HG03575 (cell line): ENCODE measurements at regions not wholly inside any gene's neighbourhood (a gene's known extent, or its start where the extent isn't known, plus 50 kb on each side); places are given as distances from the start of the nearest gene placed in this dataset.

Source experiments
- ATAC-seq: cut with Tn5 transposase; IDR thresholded peaks from one replicate; pipeline ENCODE4 v1.9.1; 2021; ENCODE audit not compliant: unreplicated experiment, insufficient number of reproducible peaks, low FRiP score; ENCODE audit errors: extremely low read depth

DNA sequence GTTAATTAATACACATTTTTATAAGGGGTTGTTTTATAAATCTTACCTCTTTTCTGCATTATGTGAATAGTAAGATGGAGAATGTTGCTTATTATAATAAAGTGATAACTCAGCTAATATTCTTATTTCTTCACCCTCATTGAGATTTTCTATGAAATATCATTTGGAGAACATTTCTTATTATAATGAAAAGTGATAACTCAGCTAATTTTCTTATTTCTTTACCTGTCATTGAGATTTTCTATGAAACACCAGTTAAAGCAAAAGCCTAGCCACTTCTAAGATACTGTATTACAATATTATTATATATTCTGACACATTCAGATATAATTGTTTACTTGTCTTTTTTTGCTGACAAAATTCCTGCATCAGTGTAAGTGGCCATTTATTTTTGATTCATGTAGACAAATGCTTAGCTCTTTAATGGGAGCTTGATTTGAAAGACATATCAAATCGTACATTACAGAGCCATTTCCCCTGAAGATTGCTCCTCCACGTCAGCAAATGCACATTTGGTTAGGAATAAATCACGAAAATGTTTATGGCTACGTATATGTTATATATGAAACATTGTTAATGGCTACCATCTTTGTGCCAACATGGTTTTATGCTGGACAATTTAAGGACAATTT is 427.5 kb downstream of the CHL1 start:
- no peak for ATAC-seq

DNA sequence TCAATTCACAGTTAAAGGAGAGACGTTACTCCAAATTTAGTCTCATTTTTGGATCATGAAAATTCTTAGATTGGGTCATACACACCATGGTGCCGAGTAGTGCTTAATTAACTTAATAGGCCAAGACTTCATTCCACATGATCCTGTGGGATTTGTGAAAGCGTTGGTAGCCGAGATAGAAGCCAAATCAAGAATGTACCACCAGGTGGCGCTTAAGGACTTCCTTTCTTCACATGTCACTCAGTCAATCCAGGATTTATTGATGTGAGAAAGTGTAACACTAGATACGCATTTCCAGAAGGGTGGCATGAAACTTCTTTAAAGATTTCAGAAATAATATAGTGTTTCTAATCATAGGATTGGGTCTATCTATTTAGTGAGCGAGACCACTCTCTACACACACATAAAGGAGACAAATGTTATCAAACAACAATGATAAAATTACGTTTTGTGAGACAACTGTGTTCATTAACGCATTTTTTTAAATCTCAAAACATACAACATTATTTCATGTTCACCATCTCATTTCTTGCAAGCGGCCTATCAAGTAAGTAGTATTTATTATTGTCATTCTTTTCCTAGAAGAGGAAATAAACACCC is 436.1 kb downstream of the CHL1 start:
- peak; percentile 48 for ATAC-seq

DNA sequence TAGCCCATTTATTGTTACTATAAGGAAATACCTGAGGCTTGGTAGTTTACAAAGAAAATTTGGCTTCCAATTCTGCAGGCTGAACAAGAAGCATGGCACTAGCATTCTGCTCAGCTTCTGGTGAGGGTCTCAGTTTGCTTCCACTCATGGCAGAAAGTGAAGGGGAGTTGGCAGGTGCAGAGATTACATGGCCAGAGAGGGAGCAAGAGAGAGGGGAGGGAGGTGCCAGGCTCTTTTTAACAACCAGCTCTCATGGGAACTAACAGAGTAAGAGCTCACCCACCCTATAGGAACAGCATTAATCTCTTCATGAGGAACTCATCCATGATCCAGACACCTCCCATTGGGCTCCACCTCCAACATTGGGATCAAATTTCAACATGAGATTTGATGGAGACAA is 437.9 kb downstream of the CHL1 start:
- ATAC-seq, result no peak

DNA sequence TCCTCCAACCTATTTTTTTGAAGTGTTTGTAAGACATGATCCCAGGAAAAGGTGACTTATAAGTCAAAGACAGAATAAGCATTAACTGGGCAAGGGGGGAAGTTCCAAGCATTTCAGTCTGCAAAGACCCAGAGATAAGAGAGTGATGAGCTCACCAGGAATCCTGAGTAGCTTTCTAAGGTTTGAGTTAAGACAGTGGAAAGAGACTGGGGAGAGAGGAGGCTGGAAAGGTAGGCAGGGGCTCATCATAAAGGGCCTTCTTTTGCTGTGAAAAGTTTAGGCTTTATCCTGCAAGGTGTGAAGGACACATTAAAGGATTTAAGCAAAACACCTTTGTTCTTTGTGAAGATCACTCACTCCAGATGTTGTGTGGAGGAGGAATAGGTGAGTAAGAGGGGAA is 438.8 kb downstream of the CHL1 start:
- ATAC-seq, result no peak

DNA sequence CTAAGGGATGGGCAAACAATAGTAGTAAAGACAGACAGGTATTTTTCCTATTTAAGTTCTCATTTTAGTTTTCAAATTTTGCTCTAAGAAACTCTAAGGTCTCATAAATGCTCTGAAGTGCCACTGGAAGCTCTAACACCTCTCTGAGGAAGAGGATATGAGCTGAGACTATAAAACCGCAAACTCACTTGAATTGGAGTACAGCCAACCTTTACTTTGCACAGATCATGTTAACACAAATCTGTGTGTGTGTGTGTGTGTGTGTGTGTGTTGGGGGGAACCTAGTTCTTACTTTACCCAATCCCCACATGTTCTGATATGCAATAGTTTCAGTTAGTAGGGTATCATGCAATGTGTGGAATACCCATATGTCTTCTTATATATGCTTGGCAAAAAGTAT is 446.8 kb downstream of the CHL1 start:
- ATAC-seq, result no peak

DNA sequence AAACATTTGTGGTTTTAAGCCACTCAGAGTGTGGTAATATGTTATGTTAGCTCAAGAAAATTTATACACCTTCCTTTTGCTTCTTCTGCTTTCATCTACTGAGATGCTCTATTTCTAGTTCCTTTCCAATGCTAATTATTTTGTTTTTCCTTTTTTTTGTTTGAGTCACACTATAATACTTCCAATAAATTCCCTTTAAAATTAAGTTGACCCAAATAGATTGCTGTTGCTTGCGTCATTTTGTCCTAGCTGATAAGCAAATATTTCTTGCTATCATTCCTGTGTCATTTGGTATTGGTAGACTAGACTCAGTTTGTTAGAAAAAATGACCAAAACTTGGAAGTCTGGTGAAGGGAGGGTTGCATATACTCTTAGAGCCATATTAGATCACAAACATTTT is 437.0 kb upstream of the CNTN6 start:
- no peak for ATAC-seq

DNA sequence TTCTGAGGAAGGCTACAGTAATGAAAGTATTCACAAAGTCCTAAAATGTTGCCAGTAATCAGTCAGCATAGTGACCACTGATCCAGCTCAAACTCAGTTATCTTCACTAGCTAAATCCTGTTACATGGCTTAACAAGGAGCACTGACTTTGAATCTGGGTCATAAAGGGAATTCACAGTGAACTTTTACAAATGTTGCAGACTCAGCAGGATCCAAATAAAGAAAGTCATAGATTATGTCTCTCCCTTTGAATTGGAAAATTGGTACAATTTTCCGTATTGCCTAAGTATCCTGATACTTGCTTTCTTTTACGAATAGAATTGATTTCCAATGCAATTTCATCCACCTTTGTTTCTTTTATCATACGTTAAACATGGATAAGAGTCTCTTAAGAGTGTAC is 431.5 kb upstream of the CNTN6 start:
- no peak for ATAC-seq

DNA sequence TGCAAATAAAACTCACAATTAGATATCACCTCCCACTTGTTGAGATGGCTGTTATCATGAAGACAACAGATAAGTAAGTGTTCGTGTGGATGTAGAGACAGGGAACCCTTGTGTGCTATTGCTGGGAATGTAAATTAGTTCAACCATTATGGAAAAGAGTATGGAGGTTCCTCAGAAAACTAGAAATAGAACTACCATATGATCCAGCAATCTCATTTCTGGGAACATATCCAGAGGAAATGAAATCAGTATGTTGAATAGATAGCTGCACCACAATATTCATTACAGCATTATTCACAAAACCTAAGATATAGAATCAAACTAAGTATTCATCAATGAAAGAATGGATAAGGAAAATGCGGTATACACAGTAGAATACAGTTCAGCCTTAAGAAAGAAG is 418.7 kb upstream of the CNTN6 start:
- no peak for ATAC-seq

DNA sequence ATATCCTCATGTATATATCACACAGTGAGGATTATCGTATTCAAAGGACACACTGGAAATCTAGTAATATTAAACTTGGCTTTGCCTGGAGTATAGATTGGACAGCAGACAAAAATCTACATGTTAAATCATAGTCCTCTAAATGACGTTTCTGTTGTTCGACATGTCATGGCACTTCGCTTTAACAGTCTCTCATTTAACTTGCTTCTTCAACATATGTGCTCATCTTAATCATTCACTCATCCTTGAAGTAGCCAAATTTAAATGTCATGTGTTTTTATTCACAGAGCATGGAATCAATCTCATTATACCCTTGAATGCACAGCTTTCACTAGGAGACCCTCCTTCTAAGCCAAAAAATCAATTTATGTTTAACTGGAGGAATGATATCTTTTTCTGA is 417.0 kb upstream of the CNTN6 start:
- no peak for ATAC-seq

DNA sequence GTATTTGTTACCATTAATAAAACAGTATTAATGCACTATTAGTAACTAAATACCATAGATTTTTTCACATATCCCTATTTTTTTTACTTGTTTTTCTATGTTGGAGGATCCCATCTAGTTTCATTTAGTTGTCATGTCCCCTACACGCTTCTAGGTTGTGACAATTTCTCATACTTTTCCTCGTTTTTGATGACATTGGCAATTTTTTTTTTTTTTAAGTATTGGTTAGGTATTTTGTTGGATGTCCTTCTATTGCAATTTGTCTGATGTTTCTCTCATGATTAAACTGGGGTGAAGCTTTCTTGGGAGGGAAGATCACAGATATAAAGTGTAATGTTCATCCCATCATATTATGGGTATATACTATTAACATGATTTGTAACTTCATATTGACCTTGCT is 409.1 kb upstream of the CNTN6 start:
- ATAC-seq, result no peak

DNA sequence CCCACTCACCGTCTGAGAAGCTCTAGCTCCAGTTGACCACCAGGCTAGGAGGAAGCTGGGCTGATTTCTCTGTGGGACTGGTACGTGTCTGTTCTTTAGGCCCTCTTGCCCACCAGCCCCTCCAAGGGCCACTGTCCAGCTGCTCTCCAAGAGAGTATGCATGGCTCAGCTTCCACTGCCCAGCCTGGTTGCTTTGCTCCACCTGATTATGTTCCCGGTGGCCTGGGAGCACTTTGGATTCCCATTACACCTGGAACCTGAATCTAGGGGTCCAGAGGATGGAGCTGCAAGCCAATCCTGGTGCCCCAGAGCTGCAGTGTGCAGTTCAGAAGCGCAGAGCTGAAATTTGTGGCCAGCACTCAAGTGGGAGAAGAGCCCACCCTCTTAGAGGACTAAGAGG is 402.1 kb upstream of the CNTN6 start:
- no peak for ATAC-seq

DNA sequence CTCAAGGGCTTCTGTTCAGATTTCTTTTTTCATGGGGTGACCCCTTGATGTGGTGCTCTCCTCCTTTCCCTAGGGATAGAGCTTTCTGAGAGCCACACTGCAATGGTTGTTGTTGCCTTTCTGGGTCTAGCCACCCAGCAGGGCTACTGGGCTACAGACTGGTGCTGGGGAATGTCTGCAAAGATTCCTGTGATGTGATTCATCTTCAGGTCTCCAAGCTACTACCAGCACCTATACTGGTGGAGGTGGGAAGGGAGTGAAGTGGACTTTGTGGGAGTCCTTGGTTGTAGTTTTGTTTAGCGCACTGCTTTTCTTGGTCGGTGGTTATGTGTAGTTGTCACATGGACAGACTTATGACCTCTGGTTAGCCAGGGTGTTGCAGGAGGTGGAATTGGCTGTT is 392.3 kb upstream of the CNTN6 start:
- ATAC-seq, result no peak

DNA sequence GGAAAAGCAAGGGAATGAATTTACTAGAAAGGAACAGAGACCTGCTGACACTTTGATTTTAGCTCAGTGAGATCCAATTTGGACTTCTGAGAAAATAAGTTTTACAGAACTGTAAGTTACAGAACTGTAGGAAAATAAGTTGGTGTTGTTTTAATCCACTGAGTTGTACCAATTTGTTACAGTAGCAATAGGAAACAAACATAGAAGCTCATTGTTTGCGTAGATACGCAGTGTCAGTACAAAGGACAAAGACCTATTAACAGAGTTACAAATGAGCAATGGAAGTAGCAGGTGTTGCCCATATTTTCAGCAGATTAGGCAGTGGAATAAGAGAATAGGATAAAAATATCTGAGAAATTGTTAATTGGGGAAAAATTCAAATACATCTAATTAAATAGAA is 385.8 kb upstream of the CNTN6 start:
- no peak for ATAC-seq

DNA sequence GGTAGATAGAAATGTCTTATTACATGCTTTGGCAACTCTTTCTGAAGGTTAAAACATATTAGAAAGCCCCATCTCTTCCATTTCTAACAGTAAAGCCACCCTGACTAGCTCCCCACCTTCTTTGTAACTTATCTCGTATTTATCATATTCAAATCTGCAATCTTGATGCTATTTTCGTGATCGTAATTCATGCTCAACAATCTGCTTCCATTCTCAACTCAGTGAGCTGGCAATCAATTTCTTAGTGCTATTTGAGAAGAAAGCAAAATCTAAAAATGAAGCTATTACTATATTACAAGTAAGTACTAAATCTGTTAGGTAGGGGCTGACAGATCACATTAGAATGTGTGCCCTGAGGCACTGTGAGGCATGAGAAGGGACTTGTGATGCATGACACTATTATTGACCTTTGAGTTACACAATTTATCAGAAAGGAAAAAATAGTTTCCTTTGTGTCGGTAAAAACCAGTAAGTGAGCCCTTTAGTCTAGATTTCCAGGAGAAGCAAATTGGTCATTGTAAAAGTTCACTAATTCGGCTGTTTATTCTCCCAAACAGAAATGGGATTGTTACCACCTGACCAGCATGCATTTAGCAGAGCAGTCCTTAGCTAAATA is 379.7 kb upstream of the CNTN6 start:
- ATAC-seq, result no peak

DNA sequence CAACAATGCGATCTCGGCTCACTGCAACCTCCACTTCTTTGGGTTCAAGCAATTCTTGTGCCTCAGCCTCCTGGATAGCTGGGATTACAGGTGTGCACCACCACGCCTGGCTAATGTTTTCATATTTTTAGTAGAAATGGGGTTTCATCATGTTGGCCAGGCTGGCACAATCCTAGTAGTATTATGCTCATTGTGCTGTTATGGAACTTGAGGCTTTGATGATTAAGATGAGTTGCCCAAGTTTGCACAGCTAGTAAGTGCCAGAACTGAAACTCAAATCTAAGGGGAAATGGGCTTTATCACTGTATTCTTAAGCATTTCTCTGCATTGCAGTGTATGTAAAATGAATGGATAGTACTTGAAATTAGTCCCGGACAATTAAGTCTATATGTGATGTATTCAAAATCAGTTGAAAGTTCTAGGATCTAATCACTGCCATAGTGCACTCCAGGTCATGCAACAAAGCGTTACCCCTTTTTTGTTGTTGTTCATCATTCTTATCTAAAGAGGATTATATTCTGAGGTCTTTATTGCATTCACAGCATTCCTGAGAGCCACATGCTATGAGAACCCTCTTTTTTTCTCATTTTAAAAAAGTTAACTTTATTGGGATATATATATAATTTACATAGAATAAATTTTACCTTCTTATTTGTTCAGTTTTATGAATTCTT is 378.7 kb upstream of the CNTN6 start:
- no peak for ATAC-seq

DNA sequence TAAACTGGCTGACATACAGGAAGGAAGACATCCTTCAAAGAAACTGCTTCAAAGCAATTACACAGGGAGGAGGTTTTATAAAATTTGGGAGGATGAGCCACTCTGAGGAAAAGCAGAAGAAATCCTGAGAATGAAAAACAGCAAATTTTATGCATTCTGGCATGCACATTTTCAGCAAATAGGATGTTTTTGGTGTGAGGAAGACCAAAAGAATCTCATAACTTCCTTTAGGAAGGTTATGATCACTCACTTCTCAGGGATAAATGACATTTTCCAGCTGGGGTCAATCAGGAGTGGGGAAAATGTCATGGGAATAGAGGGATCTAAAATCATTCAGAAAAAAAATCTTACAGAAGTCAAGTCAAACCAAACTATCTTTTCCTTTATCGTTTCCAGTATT is 371.7 kb upstream of the CNTN6 start:
- no peak for ATAC-seq

DNA sequence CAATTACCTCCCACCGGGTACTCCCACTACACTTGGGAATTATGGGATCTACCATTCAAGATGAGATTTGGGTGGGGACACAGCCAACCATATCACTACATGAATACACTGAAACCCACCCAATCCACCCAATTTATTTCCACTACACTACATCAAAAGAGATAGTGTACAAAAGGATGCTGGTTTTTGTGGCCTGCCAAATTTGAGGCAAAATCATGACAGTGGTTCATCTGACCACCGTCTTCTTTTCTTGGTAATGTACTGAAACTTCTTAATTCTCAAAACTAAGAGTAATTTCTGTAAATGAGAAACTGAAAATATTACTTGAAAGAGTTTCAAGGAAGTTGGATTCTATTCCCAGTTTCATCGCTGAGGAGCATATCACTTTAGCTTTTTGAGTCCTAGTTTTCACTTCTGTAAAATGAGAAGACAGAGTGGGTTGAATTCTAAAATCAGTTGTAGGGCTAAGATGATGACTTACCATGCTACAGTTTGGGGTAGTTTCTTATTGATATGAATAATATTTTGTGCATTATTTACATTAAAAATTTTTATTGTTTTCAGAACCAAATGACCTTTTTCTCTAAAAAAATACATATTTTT is 360.4 kb upstream of the CNTN6 start:
- no peak for ATAC-seq

DNA sequence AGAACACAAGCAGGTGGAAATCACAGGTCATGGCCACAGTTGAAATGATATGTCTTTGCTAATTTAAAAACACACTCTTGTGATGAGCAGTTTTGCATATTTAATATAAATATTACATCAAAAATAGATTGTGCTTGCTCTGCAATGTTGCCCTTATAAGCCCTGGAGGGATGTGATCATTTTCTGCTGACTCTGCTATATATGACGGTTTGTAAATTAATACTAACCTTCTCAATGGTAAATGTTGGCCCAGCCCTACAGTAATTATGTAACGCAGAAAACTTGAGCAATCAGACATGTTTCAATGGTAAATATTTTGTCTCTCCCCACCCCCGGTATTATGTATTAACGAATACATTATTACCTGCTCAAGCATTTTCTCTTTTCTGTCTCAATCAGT is 359.5 kb upstream of the CNTN6 start:
- no peak for ATAC-seq

DNA sequence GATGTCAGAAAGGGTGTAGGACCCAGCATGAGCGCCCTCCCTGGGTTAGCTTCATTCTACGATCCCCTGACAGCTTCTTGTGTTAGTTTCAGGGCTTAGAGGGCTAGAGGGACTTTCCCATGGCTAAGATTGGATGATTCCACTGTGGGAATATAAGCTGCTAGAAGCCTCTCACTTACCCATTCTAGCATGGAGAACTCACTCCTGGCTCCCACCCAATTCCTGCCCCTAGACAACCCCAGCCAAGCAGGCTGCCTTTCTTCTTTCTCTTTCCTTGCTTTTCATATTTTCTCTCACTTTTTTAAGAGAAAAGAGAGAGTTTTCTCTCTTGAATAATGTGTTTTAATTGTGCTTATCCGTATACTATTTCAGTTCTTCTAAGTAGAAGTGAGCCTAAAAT is 335.1 kb upstream of the CNTN6 start:
- ATAC-seq, result no peak

DNA sequence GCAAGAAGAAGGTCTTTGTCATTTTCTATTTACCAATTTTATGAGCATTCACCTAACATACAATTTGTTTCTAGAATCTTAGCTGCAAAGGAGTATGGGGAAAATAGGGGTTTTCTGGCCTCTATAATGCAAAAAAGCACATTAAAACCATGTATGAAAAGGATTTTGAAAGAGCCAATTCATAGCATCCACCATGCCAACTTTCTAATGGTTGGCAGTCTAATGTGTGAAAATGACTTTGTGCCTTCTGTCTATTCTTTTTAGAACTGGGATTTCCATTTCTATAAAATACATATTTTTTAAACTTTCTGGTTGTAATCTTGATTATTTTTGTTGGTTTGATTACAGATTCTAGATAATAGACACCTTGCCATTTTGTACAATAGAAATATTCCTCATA is 333.7 kb upstream of the CNTN6 start:
- ATAC-seq, result no peak
